Neuronal stem cell (in vitro differentiated cells): ENCODE measurements at regions not wholly inside any gene's neighbourhood (a gene's known extent, or its start where the extent isn't known, plus 50 kb on each side); places are given as distances from the start of the nearest gene placed in this dataset.

Source experiments
- DNase-seq: peaks from one replicate; pipeline ENCODE4 v3.0.0-alpha.2; 2013; ENCODE audit warnings: low spot score
- H2AFZ ChIP-seq: one replicate; pipeline ENCODE4 v1.6.1; 2013; ENCODE audit warnings: mild to moderate bottlenecking, low read length, inconsistent platforms
- H2AK5ac ChIP-seq: 2 replicates; pipeline ENCODE4 v1.6.1; 2013; ENCODE audit warnings: low read depth, mild to moderate bottlenecking, inconsistent platforms, low read length, moderate library complexity, mixed read lengths
- H2BK120ac ChIP-seq: 2 replicates; pipeline ENCODE4 v1.6.1; 2013; ENCODE audit warnings: low read depth, mild to moderate bottlenecking, inconsistent platforms, low read length, moderate library complexity, mixed read lengths
- H2BK12ac ChIP-seq: one replicate; pipeline ENCODE4 v1.6.1; 2013; ENCODE audit warnings: low read length, inconsistent platforms
- H2BK15ac ChIP-seq: 2 replicates; pipeline ENCODE4 v1.6.1; 2013; ENCODE audit warnings: mild to moderate bottlenecking, low read length, inconsistent platforms, mixed read lengths
- H2BK5ac ChIP-seq: one replicate; pipeline ENCODE4 v1.6.1; 2013; ENCODE audit warnings: inconsistent platforms, mild to moderate bottlenecking, low read length, moderate library complexity
- H3K14ac ChIP-seq: one replicate; pipeline ENCODE4 v1.6.1; 2013; ENCODE audit warnings: low read length, inconsistent platforms
- H3K18ac ChIP-seq: 2 replicates; pipeline ENCODE4 v1.6.1; 2013; ENCODE audit warnings: low read length, inconsistent platforms
- H3K23ac ChIP-seq: 2 replicates; pipeline ENCODE4 v1.6.1; 2013; ENCODE audit warnings: low read depth, mild to moderate bottlenecking, mixed read lengths, low read length, inconsistent platforms; ENCODE audit not compliant: poor library complexity
- H3K27ac ChIP-seq: replicated peaks from 3 replicates; pipeline ENCODE4 v1.5.1; 2013; ENCODE audit warnings: low read length, inconsistent platforms
- H3K27me3 ChIP-seq, 3 experiments: 2 replicates each; pipeline ENCODE4 v1.6.1; 2013; ENCODE audit warnings: low read length in 3 of 3, mild to moderate bottlenecking in 2 of 3, inconsistent platforms in 1 of 3, low read depth in 1 of 3, mixed read lengths in 1 of 3, moderate library complexity in 1 of 3; ENCODE audit not compliant: control insufficient read depth in 3 of 3, insufficient read depth in 3 of 3
- H3K36me3 ChIP-seq, 2 donors: replicated peaks in 1 of 2; 2 replicates each; pipeline ENCODE4 v1.6.1; 2013; ENCODE audit warnings: low read length in 2 of 2; ENCODE audit not compliant: control insufficient read depth in 2 of 2, insufficient read depth in 2 of 2
- H3K4ac ChIP-seq: 2 replicates; pipeline ENCODE4 v1.6.1; 2013; ENCODE audit warnings: inconsistent platforms, mild to moderate bottlenecking, low read length, moderate library complexity
- H3K4me1 ChIP-seq, 2 donors: 1 replicate in 1 of 2; 2 replicates in 1 of 2; pipeline ENCODE4 v1.6.1; 2013; ENCODE audit warnings: low read length in 2 of 2, low read depth in 1 of 2; ENCODE audit not compliant: control insufficient read depth in 2 of 2, insufficient read depth in 1 of 2
- H3K4me2 ChIP-seq: one replicate; pipeline ENCODE4 v1.6.1; 2013; ENCODE audit warnings: mild to moderate bottlenecking, low read length, inconsistent platforms; ENCODE audit not compliant: insufficient read depth, poor library complexity, severe bottlenecking
- H3K4me3 ChIP-seq, 2 donors: 2 replicates each; pipeline ENCODE4 v1.5.1; 2013; ENCODE audit warnings: low read length in 2 of 2, mild to moderate bottlenecking in 2 of 2, inconsistent platforms in 1 of 2, moderate library complexity in 1 of 2
- H3K79me1 ChIP-seq: one replicate; pipeline ENCODE4 v1.6.1; 2013; ENCODE audit warnings: low read depth, mild to moderate bottlenecking, inconsistent platforms, low read length, moderate library complexity
- H3K9ac ChIP-seq: one replicate; pipeline ENCODE4 v1.6.1; 2013; ENCODE audit warnings: mild to moderate bottlenecking, low read depth, low read length, inconsistent platforms; ENCODE audit not compliant: poor library complexity
- H3K9me3 ChIP-seq, 2 donors: replicated peaks in 1 of 2; 2 replicates each; pipeline versions ENCODE3 to v1.6.1; 2013; ENCODE audit warnings: low read length in 2 of 2, mild to moderate bottlenecking in 2 of 2, inconsistent platforms in 1 of 2, low read depth in 1 of 2, mixed read lengths in 1 of 2, moderate library complexity in 1 of 2; ENCODE audit not compliant: control insufficient read depth in 2 of 2, insufficient read depth in 1 of 2
- H4K8ac ChIP-seq: one replicate; pipeline ENCODE4 v1.6.1; 2013; ENCODE audit warnings: low read depth, mild to moderate bottlenecking, inconsistent platforms, low read length, moderate library complexity
- H4K91ac ChIP-seq: one replicate; pipeline ENCODE4 v1.6.1; 2013; ENCODE audit warnings: low read length, low read depth, mild to moderate bottlenecking, inconsistent platforms; ENCODE audit not compliant: poor library complexity
- WGBS, 2 donors: extraction: QIAGEN DNeasy Blood & Tissue Kit; methylation state at CpG; one replicate each; pipeline ENCODE4 v1.1.7; 2013; ENCODE audit warnings: missing lambda C conversion rate in 2 of 2, mixed read lengths in 1 of 2; ENCODE audit not compliant: insufficient read length in 2 of 2, insufficient replicate concordance in 1 of 2; ENCODE audit errors: extremely low coverage in 2 of 2; 5-methylcytosine and 5-hydroxymethylcytosine counted together

DNA sequence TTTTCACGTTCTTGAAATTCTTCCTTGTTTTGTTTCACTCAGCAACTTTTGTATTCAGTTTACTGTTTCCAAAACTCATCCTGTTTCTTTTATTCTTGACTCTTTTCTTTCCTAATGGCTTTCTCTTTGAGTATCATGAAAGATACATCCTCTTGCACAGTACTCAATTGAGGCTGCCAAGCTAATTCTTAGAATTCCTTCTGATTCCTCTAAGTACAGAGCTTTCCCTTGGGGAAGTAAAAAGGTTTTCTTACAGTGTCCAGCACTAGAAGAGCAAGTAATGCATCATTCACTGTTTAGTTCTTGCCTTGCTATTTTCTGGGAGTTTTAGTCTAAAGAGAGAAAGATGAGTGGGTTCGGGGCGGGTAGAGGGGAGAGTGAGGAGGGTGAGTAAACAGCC is 154.1 kb downstream of the NEDD1 start:
- H3K79me1 ChIP-seq = no peaks in the 10 kb centered on the region
- H3K23ac ChIP-seq = no peak overlapping the region

DNA sequence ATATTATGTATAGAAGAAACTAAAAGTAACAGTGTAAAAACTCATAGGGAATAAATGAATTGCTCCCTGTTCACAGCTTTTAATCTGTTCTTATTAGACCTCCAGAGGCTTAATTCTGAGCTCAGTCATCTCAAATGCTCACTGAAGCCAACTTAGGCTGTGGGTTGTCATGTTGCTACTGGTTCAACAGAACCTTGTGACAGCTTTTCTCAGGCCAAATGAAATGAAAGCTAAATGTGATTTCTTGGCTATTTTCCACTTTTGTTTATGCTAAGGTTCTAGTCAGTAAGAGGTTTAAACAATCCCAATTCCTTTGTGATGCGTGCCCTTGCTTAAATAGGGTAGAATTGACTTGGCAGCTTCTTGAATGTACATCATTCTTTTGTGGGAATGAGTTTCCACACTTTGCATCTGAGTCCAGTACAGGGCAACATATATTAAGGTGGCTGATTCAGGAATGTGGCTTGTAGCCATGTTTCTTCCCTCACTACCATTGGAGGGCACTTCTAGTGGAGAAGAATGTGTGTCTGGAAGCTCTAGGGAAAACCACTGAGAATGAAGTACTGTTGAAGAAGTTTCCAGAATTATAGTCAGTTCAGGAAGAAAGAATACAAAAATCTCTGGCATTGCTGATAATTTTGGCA is 156.4 kb downstream of the NEDD1 start:
- H3K23ac ChIP-seq = no peak overlapping the region
- H3K9me3 ChIP-seq = peaks cover 0 to 3% of the 10 kb centered on the region in 2 donors
- no peak overlapping the region for H3K4me2 ChIP-seq
- WGBS, 2 donors = no CpG with 5 or more reads among the region's 1 CpG
- no peak overlapping the region for H2BK15ac ChIP-seq
- H2BK12ac ChIP-seq = no peak overlapping the region
- H3K4me1 ChIP-seq = peaks cover 0 to 4% of the 10 kb centered on the region in 2 donors
- H2AFZ ChIP-seq = no peak overlapping the region
- H3K27ac ChIP-seq = no peak overlapping the region
- H2AK5ac ChIP-seq = no peak overlapping the region
- no peak overlapping the region for H2BK120ac ChIP-seq
- no peak overlapping the region for H4K8ac ChIP-seq
- no peak overlapping the region for H3K4ac ChIP-seq
- no peaks in the 10 kb centered on the region for H3K27me3 ChIP-seq
- no peak overlapping the region for H3K9ac ChIP-seq
- no peak overlapping the region for H3K18ac ChIP-seq
- H3K14ac ChIP-seq = no peak overlapping the region
- H3K4me3 ChIP-seq = no peak overlapping the region
- H2BK5ac ChIP-seq = no peak overlapping the region
- no peaks in the 10 kb centered on the region for H3K79me1 ChIP-seq
- DNase-seq = no peak
- peaks cover 0 to 2% of the 10 kb centered on the region in 2 donors for H3K36me3 ChIP-seq
- H4K91ac ChIP-seq = no peak overlapping the region

More for the DNA sequence above, 154.1 kb downstream of the NEDD1 start:
- Histone ChIP-seq H2BK12ac (no peak overlapping the region), H3K9ac (no peak overlapping the region), H3K14ac (no peak overlapping the region), H3K4me1 (peaks cover 0 to 2% of the 10 kb centered on the region in 2 donors), H3K27me3 (no peaks in the 10 kb centered on the region), H3K18ac (no peak overlapping the region), H3K9me3 (peaks cover 0 to 13% of the 10 kb centered on the region in 2 donors), H2AK5ac (no peak overlapping the region), H3K36me3 (no peaks in the 10 kb centered on the region), H4K8ac (no peak overlapping the region), H3K4me2 (no peak overlapping the region), H4K91ac (no peak overlapping the region), H2BK15ac (no peak overlapping the region), H2BK5ac (no peak overlapping the region), H3K4me3 (no peak overlapping the region), H3K4ac (no peak overlapping the region), H2BK120ac (no peak overlapping the region), H3K27ac (no peak overlapping the region), H2AFZ (peak overlapping the region; percentile 71)
- no CpG with 5 or more reads among the region's 3 CpGs for WGBS, 2 donors
- no peak for DNase-seq

DNA sequence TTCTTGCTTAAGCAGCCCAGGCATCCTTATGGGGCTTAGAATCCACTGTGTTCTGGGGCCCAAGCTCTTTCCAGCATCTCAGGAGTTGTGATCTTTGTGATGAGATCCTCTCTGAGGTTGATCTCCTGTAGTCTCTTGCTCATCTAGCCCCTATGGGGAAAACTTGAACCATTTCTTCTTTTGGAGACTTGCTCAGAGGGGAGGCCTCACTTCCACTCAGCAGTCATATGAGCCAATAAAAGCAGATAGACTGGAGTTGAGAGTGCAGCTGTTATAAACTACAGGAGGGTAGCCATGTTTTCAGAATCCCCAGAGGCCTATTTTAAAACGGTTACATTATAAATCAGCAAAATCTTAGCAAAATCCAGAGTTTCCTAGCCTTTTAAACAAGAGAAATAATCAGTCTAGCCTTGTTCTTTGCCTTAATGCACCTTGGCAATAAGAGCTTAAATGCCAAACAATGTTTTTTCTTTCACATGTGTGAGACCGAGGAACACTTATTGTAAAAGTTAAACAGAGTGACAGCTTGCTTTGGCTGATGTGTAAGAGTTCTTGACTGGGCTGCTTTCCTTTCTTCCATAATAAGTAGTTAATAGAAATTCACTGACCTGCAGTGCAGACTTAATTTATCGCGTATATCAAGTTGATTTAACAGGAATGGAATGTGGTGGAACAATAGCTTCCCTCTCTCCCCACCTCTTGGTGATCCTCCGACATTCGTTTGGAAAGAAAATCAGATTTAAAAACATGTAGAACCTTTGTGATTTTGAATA is 168.3 kb downstream of the NEDD1 start:
- Histone ChIP-seq H2BK12ac (peak overlapping the region; percentile 41), H3K18ac (peak overlapping the region; percentile 7), H2BK120ac (no peak overlapping the region), H3K79me1 (no peaks in the 10 kb centered on the region), H2BK15ac (no peak overlapping the region), H3K4me2 (no peak overlapping the region), H3K23ac (no peak overlapping the region), H3K4ac (no peak overlapping the region), H2AK5ac (no peak overlapping the region), H3K9ac (no peak overlapping the region), H4K8ac (no peak overlapping the region), H3K9me3 (no peaks in the 10 kb centered on the region), H3K36me3 (no peaks in the 10 kb centered on the region), H2AFZ (peak overlapping the region; percentile 81), H2BK5ac (peak overlapping the region; percentile 82), H4K91ac (no peak overlapping the region), H3K27me3 (no peaks in the 10 kb centered on the region), H3K27ac (peak overlapping the region; percentile 78), H3K14ac (no peak overlapping the region), H3K4me1 (peaks cover 6 to 17% of the 10 kb centered on the region in 2 donors), H3K4me3 (no peak overlapping the region)
- no CpG with 5 or more reads among the region's 6 CpGs for WGBS, 2 donors
- DNase-seq = peak; percentile 23

DNA sequence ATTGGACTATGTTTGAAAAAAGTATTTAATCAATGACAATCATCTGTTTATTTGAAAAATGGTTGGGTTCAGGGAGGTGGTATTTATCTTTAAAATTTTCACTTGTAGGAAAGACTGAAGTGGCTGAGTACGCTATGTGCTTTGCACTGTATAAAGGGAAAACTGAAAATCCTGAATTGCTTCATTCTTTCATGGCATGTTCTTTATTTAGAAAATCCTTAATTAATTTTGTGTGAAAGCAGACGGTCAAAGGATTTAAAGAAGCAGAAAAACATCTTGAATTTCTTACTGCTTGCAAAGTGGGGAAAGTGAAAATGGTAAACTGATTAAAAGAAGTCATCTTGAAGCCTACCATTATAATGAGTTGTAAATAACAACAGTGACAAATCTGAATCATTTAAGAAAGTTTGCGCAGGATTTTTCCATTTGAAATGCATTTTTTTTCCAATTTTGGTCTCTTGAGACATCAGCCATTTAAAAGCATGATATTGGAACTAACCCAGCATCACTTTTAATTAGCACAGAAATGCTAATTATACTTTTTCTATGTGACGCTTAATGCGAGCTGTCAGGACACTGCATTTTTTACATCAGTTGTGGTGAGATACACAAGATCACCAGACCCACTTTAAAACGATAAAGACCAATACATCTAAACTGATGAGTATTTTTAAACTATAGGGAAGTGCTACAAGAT is 169.0 kb downstream of the NEDD1 start:
- no peak overlapping the region for H3K4me2 ChIP-seq
- no peak overlapping the region for H3K27ac ChIP-seq
- no peaks in the 10 kb centered on the region for H3K27me3 ChIP-seq
- WGBS, 2 donors = no CpG with 5 or more reads among the region's 6 CpGs
- H3K36me3 ChIP-seq = no peaks in the 10 kb centered on the region
- H3K23ac ChIP-seq = no peak overlapping the region
- H3K4me3 ChIP-seq = no peak overlapping the region
- H3K4me1 ChIP-seq = peaks cover 6 to 17% of the 10 kb centered on the region in 2 donors
- H2AK5ac ChIP-seq = no peak overlapping the region
- no peak overlapping the region for H4K8ac ChIP-seq
- H3K79me1 ChIP-seq = no peaks in the 10 kb centered on the region
- H3K14ac ChIP-seq = no peak overlapping the region
- H2BK12ac ChIP-seq = no peak overlapping the region
- no peak overlapping the region for H2BK5ac ChIP-seq
- DNase-seq = no peak
- no peak overlapping the region for H3K4ac ChIP-seq
- H3K18ac ChIP-seq = no peak overlapping the region
- H4K91ac ChIP-seq = no peak overlapping the region
- no peak overlapping the region for H2BK15ac ChIP-seq
- H3K9me3 ChIP-seq = no peaks in the 10 kb centered on the region
- no peak overlapping the region for H2BK120ac ChIP-seq
- H2AFZ ChIP-seq = peak overlapping the region; percentile 81
- H3K9ac ChIP-seq = no peak overlapping the region
